Limb (tissue), 2 donors: ENCODE measurements at regions not wholly inside any gene's neighbourhood (a gene's known extent, or its start where the extent isn't known, plus 50 kb on each side); places are given as distances from the start of the nearest gene placed in this dataset.
A peak's percentile ranks its signal among the peaks of the same experiment; 100 is the strongest.
"Not testable (repeated sequence)": the region's sequence is repeated elsewhere in the genome, so short reads cannot be mapped to it uniquely, and the experiment has no call there.

Source experiments
- DNase-seq, 2 donors: peaks; one replicate each; pipeline ENCODE4 v3.0.0-alpha.2; 2016; ENCODE audit errors: extremely low spot score in 2 of 2

DNA sequence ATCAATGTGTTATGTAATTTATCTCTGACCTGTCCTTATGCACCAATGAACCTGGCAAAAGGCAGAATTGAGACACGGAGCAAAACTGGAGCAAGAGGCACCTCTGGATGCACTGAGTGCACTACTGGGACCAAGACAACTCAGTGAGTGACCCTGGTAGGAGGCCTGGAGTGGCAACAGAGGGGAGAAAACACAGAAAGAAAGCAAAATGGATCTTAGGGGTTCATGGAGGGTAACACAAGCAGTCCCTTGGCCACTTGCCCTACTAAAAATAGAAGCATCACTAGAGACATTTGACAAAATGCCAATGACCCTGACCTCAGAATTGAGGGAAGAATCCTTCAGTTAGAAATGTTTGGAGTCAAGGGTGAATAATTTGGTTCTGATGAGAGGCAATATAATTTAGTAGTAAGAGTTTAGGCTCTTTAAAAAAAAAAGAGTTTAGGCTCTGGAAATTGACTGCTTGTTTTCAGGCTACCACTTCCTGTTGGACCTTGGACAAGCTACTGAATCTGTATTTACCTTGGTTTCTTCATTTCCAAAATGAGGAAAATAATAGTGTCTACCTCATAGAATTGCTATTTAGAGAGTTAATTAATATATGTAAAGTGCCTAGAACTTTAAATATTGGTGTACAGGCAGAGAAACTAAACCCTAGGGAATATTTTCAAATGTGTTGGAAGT, 234.9 kb upstream of the TARS1 start:
- DNase-seq, result no peak

DNA sequence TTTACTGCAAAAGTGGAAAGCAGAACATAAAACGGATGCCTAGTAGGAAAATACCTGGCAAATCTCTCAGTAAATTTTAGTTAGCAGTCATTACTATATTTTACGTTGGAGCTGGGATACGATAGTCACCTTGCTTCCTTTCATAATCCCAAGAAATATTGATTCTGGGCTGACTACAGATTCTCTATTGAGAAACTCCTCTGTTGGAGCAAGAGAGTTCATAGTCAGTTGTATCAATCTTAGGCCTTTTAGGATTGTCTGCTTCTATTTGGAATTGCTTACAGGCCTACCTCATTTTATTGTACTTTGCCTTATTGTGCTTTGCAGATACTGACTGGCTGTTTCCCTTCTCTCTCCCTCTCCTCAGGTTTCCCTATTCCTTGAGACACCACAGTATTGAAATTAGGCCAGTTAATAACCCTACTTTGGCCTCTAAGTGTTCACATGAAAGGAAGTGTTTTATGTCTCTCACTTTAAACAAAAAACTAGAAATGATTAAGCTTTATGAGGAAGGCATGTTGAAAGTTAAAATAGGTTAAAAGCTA, 233.7 kb upstream of the TARS1 start:
- DNase-seq, result no peak

DNA sequence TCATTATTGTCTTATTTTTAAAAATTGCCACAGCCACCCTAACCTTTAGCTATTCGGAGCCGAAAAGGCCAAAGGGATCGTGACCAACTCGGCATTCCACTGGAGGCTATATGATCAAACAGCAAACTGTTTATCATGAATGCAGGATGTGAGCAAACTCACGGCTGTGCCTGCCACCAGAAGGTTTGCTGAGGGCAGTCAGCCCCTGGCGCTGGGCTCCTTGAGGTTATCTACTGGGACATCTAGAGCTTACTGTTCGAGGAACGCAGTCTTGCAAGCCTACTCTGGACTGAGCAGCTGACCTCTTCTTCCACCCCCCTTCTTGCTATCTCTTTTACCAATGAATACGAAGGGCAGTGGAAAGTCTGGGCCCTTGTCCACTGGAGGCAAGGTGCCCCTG, 231.5 kb upstream of the TARS1 start:
- DNase-seq, result no peak

DNA sequence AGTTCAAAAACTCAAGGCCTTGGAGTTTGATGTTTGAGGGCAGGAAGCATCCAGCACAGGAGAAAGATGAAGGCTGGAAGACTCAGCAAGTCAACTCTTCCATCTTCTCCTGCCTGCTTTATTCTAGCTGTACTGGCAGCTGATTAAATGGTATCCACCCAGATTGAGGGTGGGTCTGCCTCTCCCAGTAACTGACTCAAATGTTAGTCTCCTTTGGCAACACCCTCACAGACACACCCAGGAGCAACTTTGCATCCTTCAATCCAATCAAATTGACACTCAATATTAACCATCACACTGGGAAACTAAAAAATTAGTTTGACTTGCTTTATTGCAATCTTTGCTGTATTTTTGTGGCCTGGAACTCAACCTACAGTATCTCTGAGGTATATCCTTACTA, 230.5 kb upstream of the TARS1 start:
- not testable (repeated sequence) for DNase-seq

DNA sequence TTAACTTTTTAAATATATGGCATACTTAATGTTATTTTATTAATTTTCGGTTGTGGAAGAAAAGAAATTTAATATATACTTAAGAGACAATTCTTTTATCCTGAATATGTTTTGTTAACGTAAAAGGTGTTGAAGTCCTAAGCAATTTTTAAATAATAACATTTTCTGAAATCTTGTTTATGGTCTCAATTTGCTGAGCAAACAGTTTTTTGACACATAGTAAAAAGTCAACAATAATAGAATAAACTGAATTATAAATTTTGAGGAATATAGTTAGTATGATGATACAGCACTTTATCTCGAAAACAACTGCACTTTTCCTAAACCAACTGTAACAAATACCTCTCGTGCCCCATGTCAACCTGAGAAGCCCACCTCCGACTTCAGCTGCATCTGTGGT, 229.8 kb upstream of the TARS1 start:
- DNase-seq, result no peak

DNA sequence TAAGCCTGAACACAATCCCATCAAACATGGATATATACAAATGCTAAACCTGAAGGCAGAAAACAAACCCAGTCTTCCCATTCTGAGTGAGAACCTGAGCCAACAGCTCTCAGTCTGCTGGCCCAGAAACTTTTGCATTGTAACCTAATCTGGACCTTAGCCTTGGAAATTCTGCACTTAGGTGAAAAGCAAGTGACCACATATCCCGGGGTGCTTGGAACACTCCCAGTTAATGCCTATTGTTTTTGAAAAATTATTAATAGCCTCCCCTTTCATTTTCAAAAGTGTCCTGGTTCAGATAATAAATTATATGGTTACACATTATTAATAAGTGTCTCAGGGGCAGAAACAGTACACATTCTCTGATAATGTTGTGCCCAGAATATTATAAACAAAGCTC, 228.3 kb upstream of the TARS1 start:
- no peak for DNase-seq

DNA sequence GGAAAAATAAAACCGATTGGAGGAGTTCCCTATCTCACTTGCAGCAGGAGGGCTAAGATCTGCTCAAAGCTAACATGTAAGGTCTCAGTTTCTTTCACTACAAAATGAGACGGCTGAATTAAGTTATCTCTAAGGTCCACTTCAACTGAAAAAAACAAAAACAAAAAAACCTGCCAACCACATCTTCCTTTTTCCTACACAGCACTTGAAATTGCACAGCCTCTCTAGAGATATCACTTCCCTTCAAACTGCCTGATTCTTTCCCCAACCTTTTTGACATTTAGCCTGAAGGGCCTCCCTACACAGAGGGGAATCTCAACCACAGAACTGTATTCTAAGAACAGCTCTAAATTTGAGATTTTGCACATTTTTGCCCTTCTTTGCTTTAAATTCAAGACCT, 227.9 kb upstream of the TARS1 start:
- DNase-seq, result no peak

DNA sequence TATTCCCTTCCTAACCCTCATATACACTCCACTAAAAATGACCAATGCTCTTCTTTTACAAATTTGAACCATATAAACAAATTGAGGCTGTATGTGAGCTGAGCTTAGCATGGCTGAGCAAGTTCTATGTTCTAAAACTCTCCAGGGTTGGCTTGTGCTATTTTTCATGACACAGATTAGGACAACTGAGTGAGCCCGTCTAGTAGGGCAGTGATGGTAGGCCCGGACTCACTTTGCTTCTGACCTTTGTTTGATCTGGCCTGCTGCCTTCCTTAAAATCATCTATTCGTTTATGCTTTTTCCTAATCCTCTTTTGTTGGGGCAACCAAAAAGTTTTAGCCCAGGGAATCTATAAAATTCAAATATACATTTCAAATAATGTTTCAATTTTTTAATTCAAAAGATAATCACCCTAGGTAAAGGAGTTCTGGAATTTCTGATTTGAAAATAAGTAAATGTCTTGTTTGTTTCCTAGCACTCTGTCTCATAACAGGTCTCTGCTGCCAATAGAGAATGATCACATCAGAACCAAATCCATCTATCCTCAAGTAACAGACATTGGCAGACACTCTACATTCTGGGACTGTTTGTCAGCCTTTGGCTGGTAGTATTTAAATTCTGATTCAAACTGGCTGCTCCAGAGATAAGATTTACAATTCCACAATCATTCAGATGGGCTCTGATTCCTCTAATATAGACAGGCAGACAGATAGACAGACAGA, 217.0 kb upstream of the TARS1 start:
- no peak for DNase-seq

DNA sequence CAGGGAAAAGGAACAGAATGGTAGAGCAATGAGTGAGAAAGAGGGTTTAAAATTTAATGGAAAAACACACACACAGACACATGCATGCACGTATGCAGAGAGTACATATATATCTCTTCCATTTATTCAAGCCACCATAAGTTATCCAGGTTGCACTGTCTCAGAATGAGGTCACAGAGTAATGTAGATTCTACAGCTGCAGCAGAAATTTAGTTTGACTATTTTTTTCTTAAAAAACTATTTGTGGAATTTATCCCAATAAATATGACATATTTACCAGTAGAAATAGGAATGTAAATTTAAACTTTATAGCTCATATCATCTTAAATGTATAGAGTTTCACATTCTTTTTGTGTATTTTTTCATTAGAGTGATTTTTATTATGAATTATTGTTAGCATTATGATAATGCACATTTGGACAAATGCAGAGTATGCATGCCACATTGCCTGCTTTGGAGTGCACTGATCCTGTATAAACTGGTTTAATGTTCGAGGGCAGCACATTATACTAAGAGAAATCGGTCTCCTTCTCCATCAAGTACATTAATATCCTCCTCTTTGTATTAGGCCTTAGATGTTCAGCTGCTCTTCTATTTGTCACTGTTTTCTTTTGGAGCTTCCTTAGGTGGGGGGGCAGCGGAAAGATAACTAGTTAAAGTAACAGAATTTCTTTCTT, 216.3 kb upstream of the TARS1 start:
- DNase-seq, result no peak

DNA sequence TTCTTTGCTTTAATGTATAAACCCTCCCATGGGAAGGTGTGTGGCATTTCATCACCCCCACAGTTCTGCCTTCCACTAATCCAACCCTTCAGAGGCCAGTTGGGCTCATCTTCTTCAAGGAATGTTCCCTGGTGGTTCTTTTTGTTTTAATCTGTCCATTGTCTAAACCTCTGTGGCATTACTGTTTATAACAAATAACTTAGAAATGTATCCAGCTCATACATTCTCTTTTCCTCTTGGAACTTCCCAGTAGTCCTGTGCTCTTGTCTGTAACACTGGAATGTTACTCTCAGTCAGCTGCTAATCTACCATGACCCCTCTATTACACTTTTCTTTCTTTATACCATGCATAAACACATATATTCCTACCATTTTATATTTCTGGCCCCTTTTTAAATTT, 213.5 kb upstream of the TARS1 start:
- DNase-seq, result no peak

DNA sequence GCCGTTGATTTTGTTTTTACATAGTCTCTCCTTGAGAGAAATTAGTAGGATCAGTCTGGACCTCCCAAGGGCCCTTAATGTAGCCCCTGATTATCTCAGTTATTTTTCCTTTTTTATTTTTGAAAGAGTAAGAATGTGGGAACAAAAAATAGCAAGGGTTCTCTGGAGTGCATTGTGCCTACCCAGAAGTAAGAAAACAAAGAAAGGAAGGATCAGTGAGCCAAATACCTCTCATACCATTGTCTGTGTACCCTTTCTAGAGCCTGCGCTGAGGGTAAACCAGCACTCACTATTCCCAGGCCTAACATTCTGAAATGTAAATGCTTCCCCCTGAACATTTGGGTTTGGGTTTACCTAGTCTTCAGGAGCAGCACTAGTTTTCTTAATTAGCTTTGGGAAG, 213.0 kb upstream of the TARS1 start:
- DNase-seq, result no peak

DNA sequence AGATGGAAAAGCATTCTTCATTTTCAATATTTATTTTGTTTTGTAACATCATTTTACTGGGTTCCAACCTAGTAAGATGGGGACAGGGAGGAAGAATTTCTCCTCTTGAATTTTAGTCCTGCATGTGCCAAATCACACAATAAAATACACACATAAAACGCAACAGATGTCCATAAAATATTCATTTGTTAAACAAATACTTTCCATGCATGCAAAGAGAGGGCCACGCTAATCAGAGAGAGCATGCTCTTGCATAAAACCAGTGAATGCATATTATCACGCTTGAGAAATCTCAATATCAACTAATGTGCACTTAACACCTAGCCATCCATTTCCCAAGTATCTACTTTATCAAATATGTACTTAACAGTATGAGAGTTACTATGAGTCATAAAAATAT, 212.6 kb upstream of the TARS1 start:
- DNase-seq, result no peak

DNA sequence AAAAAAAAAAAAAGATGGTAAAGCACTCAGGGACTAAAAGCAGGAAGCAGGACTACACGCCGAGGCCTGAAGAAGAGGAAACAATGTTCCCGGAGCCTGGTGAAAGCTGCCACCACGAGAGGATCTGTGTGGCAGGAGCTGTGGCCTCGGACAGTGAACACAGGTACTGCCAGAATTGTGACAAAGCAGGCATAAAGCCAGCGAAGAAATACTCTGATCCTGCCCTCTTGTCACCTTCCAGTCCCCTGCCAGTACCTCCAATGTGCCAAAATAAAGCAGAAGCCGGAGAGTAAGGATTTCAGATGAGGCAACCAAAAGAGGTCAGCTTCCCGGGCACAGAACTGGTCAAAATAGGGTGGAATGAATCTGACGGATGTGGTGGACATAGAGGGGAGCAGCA, 211.5 kb upstream of the TARS1 start:
- no peak for DNase-seq

DNA sequence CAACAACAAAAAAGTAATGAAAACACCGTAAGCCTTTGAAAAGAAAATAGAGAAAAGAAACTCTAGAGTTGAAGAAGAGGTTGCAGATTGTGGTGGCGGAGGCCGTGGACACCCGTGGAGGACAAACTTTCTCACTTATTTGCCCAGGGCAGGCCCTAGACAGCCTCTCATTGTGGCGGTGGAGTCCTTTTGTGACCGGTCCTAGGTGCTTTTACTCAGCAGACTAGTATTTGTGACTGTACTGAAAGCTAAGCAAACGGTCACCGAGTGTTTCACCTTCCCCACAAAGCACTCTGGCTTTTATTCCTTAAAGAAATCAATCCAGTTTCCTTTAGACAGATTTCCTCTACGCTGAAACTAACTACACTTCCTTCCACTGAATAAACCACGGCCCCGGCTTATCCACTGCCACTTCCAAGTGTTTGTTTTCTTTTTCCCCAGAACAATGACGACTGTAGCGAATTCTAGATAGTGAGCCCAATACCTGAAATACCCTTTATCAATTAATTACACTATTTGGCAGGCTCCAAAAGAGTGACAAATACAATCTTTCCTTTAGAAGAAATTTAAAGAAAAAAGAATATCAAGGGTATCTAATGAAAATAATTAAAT, 210.2 kb upstream of the TARS1 start:
- no peak for DNase-seq

DNA sequence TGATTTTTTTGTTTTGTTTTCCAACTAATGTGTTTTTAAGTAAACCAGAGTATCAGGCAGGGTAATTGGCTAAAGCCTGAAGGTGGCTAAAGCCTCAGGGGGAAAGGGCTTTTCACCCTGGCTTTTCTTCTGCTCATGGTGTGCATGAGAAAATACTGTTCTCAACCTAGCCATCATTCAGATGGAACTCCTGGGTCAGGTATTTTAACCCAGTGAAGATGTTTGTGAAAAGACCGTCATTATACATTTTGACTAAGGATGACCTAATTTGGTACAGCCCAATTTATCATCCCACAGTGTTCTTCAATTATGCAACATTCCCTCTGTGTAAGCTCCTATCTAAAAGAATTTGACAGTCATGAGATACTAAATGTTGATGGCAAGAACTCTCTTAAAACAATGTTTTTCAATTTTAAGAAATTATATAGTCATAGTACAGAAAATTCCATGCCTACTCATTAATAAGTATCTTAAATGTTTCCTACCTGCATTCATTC, 209.5 kb upstream of the TARS1 start:
- DNase-seq, result no peak

DNA sequence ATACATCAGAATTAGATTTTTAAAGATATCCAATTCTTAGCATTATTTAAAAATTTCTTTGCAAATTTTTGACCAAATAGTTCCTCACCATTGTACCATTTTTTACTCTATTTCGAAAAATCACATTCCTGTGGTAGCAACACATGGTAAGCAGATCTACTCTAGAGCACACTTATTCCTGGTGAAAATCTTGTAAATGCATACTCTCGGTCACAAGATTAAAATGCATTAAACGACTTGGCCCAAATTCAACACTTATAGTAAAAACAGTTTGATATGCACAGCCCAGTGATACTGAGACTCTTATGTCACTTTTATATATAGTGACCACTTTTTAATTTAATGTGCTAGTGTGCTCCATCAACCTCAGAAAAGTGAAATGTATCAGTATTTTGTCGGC, 208.8 kb upstream of the TARS1 start:
- no peak for DNase-seq

DNA sequence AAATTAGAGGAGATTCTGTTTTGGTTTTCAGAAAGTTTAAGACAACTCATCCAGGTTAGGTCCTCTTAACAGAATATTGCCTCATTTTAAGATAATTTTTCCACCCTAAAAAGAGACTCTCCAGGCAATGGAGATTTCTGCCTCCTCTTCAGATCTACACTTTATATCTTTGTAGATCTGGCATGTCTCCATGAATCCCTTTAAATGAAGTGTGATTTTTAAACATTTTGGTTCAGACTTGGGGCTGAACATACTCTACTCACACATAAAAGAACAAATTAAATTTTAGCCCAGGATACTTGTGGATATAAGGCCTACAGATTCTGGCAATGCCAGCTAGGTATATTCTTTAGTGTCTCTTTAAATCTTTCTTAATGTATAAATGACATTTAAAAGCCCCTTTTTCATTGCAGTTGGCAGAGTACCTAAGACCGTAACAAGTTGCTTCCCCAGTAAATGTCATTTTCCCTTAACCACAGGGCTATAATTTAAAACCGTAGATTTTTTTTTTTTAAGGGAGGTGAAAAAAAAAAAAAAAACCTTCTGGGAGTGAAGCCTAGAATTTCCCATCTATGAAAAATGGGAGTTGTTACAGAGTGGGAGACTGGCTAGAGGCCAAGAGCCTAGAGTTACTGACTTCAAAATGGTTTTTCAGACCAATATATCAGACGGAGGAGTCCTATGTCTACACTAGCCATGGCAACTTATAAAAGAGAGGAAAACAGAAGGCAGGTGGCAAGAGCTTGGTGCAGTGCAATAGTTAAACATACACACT, 207.8 kb upstream of the TARS1 start:
- peak; percentile 42 to 60 for DNase-seq

DNA sequence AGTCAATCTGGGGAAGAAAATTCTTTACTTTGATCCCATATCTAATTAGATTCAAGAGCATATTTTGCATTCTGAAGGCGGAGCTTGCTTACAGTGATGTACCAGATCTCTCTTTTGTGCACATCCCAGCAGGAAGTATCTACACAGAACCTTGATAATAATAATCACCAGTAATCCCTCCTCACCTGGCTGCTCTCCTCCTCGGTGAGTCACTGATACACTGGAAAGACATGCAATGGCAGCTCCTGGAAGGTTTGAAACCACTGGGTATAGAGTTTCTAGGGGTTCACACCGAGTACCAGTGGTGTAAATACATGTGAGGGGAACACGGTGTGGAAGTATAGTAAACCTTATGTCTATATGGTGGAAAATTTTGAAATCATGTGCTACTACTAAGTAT, 205.5 kb upstream of the TARS1 start:
- no peak for DNase-seq

DNA sequence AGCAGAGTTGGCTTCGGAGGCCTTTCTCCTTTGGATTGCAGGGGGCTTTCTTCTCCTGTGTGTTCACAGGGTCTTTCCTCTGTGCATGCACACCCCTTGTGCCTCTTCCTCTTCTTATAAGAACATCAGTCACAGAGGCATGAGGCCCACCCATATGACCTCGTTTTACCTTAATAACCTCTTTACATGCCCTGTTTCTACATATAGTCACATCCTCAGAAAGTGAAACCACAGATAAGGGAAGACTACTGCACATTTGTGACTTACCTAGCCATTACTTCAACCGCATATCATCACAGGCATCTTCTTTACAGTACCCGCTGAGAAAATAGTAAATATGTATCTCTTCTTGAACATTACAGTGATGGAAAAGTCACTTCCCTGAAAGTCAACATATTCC, 204.9 kb upstream of the TARS1 start:
- no peak for DNase-seq

DNA sequence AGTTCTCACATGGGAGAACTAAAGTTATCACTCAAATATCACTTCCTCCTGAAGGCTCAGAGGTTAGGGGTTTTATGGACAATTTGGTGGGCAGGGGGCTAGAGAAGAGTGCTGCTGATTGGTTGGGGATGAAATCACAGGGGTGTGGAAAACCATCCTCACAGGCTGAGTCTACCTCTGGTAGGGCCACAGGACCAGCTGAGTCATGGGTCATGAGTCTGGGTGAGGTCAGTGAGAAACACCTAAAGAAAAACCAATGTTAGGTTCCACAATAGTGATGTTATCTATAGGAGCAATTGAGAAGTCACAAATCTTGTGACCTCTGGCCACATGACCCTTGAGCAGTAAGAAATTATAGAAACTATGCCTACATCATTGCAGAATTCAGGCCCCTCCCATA, 203.3 kb upstream of the TARS1 start:
- no peak for DNase-seq
